Stromal cell of bone marrow (primary cell): ENCODE measurements at regions not wholly inside any gene's neighbourhood (a gene's known extent, or its start where the extent isn't known, plus 50 kb on each side); places are given as distances from the start of the nearest gene placed in this dataset.
A peak's percentile ranks its signal among the peaks of the same experiment; 100 is the strongest.
"Not testable (repeated sequence)": the region's sequence is repeated elsewhere in the genome, so short reads cannot be mapped to it uniquely, and the experiment has no call there.

Source experiments
- DNase-seq: peaks from one replicate; pipeline ENCODE4 v3.0.0-alpha.2; 2012; ENCODE audit warnings: low read depth

GRCh38 chr6:76682842-76683241, 610.4 kb upstream of the IMPG1 start:
- no peak for DNase-seq

- DNase-seq, result peak; percentile 16
Observed at GRCh38 chr6:76681781-76682180, 609.3 kb upstream of the IMPG1 start.

DNA sequence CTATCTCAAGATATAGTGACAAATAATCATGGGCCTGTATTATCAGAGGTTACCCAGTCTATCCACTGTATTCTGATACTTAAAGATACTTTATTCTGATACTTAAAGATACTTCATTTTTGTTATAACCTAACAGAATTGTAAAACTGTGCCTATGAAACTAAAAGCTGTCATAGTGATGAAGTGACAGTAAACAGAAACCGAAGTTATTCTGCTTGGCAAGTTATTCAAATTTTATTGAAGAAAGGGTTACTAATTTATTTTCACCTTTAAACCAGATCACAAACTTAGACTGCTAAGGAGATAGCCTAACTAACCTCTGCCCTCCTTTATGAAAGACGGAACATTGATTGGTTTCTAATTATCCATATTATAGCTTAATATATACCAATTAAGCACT, 604.6 kb upstream of the IMPG1 start:
- DNase-seq, result no peak

DNA sequence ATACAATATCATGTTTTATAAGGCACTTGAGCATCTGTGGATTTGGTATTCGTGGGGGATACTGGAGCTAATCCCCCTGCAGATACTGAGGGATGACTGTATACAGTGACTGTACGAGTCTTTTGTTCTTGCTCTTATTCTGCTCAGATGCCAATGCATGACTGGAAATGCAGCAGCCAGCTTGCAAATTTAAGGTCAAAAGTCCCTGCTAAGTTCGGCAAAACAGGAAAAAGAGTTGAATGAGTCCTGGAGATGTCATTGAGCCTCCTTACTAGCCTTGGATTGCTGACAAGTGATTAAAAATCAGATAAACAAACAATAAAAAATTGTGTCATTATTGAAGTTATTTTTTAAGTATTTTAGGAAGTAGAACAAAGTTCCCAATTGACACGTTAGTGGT, 599.3 kb upstream of the IMPG1 start:
- no peak for DNase-seq

- peak; percentile 2 for DNase-seq
Observed at GRCh38 chr6:76644231-76644630, 571.8 kb upstream of the IMPG1 start.

GRCh38 chr6:76639941-76640340, 567.5 kb upstream of the IMPG1 start:
- DNase-seq, result no peak

- DNase-seq, result no peak
Observed at GRCh38 chr6:76634695-76635094, 562.2 kb upstream of the IMPG1 start.

GRCh38 chr6:76633259-76633658, 560.8 kb upstream of the IMPG1 start:
- DNase-seq, result no peak

GRCh38 chr6:76631622-76632021, 559.2 kb upstream of the IMPG1 start:
- no peak for DNase-seq

DNA sequence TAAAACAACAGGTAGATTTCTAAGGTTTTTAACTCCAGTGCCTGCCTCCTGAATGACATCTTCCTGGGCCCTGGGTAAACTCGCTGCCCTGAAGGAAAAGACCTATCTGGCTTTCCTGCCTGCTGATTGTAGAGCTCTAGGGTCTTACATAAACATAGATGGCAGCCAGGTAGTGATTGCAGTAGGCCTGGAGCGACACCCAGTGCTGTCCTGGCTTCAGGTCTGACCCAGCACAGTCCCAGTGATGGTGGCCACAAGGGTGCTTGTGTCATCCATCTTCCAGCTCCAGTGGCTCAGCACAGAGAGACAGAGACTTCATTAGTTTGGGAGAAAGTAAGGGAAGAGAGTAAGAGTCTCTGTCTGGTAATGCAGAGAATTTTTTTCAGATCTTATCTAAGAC, 542.9 kb upstream of the IMPG1 start:
- no peak for DNase-seq

DNA sequence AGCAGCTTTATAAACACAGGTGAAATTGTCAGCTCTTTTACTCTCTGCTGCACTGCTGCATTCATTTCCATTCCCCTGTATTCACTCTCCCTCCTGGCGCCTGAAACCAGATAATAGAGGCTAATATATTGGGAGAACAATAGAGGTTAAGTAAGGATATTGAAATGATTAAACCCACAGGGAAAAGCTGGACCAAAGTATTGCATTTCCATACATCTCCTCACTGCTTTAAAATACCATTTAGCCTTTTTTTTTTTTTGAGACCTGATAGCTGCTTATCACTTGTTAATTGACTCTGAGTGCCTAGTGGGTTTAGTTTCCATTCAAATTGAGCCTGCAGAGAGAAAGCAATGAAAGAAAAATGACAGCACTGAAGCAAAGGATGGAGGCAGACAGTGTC, 540.5 kb upstream of the IMPG1 start:
- no peak for DNase-seq

DNA sequence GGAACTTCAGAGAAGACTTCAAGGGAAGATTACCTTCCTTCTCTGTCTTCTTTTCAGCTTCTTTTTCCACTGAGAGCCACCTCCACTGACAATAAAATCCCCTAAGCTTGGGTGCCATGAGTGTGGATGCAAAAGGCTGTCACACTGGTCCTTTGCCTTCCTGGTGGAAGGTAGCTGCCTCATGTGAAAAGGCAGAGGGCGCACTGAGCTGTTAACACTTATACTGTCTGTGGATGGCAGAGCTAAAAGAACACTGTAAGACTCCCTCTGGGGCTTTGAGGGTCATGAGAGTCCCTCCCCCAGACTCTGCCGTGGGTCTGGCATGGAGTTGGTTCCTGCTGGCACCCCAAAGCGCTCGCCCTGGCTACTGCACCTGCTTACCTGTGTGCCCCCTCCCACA, 536.7 kb upstream of the IMPG1 start:
- DNase-seq, result no peak

GRCh38 chr6:76594109-76594508, 521.6 kb upstream of the IMPG1 start:
- DNase-seq, result no peak

DNA sequence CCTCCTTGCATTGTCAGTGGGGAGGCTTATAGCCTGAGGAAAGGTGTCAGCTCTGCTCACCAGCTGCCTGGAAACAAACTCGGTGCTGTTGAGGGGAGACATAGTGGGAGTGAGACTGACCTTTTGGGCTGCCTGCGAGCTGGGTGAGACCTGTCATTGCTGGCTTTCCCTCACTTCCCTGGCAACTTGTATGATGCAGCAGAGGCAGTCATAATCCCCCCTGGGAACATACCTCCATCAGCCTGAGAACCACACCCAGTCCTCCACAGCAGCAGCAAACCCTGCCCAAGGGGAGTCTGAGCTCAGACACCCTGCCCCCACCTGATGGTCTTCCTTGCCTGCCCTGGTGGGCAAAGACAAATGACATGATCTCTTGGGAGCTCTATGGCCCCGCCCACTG, 521.2 kb upstream of the IMPG1 start:
- DNase-seq, result no peak

DNA sequence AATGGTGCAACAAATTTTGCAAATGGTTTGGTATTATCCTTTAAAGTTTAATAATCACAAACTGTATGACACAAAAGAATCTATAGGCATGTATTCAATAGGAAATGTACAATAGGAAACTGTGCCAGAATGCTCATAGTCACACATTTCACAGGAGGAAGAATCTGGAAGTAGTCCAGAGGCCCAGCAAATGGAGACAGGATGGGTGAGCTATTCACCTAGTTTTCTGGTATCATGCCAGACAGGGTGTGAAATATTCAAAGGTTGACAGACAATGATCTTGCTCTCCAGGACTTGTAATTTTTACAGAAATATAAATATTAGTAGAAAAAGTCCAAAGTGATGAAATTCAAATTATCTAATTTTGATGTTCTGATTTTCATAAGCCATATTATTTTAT, 520.1 kb upstream of the IMPG1 start:
- no peak for DNase-seq

GRCh38 chr6:76587271-76587670, 514.8 kb upstream of the IMPG1 start:
- no peak for DNase-seq

GRCh38 chr6:76584121-76584520, 511.7 kb upstream of the IMPG1 start:
- no peak for DNase-seq

GRCh38 chr6:76578746-76579145, 506.3 kb upstream of the IMPG1 start:
- DNase-seq, result no peak

GRCh38 chr6:76574746-76575145, 502.3 kb upstream of the IMPG1 start:
- DNase-seq, result no peak

- DNase-seq, result no peak
Observed at GRCh38 chr6:76565932-76566331, 493.5 kb upstream of the IMPG1 start.

- DNase-seq, result not testable (repeated sequence)
Observed at GRCh38 chr6:76562371-76562770, 489.9 kb upstream of the IMPG1 start.

DNA sequence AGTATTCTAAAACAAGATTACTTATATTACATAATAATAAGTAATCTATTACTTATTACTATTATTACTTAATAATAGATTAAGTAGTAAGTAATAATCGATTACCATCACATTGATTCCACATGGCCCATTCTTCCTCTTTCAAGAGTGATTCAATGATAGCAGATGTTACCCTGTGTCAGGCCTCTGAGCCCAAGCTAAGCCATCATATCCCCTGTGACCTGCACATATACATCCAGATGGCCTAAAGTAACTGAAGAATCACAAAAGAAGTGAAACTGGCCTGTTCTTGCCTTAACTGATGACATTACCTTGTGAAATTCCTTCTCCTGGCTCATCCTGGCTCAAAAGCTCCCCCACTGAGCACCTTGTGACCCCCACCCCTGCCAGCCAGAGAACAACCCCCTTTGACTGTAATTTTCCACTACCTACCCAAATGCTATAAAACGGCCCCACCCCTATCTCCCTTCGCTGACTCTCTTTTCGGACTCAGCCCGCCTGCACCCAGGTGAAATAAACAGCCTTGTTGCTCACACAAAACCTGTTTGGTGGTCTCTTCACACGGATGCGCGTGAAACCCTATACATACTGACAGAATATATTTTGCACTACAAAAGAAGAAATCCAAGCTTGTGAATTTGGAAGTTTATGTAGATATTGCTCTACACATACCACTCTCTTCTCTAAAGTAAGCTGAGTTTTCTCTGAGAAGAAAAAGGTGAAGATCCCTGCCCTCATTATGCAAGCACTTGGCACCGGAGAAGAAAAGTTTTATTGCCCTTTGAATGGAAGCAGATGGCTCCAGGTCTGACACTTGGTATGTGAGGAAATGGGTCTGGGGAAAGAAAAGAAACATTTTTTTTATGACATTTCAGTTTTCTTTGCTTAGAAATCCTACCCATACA, 488.6 kb upstream of the IMPG1 start:
- DNase-seq, result not testable (repeated sequence)

DNA sequence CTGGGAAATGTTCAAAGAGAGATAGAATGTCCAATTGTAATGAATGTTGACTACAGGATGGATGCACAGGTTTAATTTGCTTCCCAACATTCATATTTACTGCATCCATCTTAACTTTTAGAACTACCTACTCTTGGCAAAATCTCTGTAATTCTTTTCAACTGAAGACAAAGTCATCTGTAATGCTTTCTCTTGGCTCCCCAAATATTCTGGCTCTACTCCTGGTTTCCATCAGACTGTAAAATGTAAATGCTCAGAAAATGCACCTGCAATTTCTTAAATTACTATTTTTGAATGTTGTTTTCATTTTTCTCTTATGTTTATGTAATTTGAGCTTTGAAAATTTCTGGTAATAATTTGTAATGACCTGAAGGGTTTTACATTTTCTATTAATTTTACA, 480.8 kb upstream of the IMPG1 start:
- no peak for DNase-seq

DNA sequence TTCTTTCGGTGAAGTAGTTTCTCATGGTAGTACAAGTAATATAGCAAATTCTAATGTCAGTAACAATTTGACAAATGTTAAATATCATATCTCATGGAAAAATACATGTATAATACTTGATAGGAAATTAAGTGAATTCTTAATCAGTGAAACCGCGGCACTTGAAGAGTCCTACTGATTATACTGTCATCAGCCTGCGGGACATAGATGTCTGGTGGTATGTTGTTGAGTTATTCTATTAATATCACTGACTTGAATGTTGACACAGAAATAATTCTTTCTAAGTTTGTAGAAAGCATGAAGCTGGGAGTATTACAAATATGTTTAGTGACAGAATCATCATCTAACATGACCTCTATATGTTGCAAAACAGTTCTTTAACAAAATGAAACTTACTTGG, 479.8 kb upstream of the IMPG1 start:
- no peak for DNase-seq
